ENCODE measurements at regions not wholly inside any gene's neighbourhood (a gene's known extent, or its start where the extent isn't known, plus 50 kb on each side); places are given as distances from the start of the nearest gene placed in this dataset.

DNA sequence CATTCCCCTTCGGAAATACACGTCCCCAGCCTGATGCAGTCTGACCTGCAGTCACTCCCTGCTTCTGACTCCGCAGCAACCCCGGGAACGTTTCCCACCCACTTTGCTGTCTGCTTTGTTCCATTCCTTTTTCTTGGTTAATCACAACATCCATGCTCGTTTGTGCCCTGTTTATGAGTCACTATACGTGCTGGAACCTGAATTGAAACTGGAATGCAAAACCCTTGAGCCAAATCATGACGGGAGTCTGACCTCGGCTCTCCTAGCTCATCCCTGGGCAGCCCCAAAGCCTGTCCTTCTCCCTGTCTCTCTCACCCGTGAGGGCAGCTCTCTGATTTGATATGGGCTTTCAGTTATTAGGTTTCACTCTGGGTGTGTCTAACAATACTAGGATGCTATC lies 57.1 kb upstream of the RNF152 start:
- 38% methylated on average over 10 of the region's 10 CpGs for WGBS
- peak; percentile 85 for DNase-seq
- Histone ChIP-seq H3K36me3 (ENCODE audit: control insufficient read depth in 1 of 2, insufficient read depth in 2 of 2, low read depth in 1 of 2, low read length in 2 of 2) (no peaks in the 10 kb centered on the region), H2BK120ac (ENCODE audit: low read depth, low read length) (no peak overlapping the region), H2BK15ac (ENCODE audit: low read depth, poor library complexity, severe bottlenecking) (no peak overlapping the region), H2BK5ac (ENCODE audit: low read depth, low read length, poor library complexity, severe bottlenecking) (no peak overlapping the region), H3K9ac (ENCODE audit: low read length) (peak overlapping the region; percentile 5), H3K9me3 (ENCODE audit: control insufficient read depth, low read length) (no peaks in the 10 kb centered on the region), H3K4me3 (ENCODE audit: insufficient read depth in 1 of 2, low read depth in 1 of 2, low read length in 2 of 2) (peak overlapping the region in 1 of 2 experiments; percentile 42), H3K18ac (ENCODE audit: low read depth in 1 of 2, low read length in 2 of 2) (peak overlapping the region; percentile 7 to 75), H2AK5ac (ENCODE audit: low read length, severe bottlenecking) (no peak overlapping the region), H4K8ac (ENCODE audit: low read length) (peak overlapping the region; percentile 76), H2AFZ (ENCODE audit: low read depth, low read length) (peak overlapping the region; percentile 32), H3K4me1 (ENCODE audit: control insufficient read depth, insufficient read depth, low read depth, low read length) (peaks cover 14% of the 10 kb centered on the region), H3K27ac (ENCODE audit: low read length, poor library complexity, severe bottlenecking) (no peak overlapping the region), H2BK12ac (ENCODE audit: low read length in 2 of 2) (peak overlapping the region; percentile 23 to 79), H4K91ac (ENCODE audit: low read length) (peak overlapping the region; percentile 70), H3K14ac (ENCODE audit: low read length in 2 of 2) (no peak overlapping the region), H3K27me3 (ENCODE audit: control insufficient read depth in 1 of 2, insufficient read depth in 1 of 2, low read length in 2 of 2) (no peaks in the 10 kb centered on the region), H3K23ac (ENCODE audit: low read length in 2 of 2) (no peak overlapping the region), H3K4me2 (ENCODE audit: low read length, poor library complexity, severe bottlenecking) (no peak overlapping the region), H3K79me1 (replicated peaks; ENCODE audit: low read length, poor library complexity, severe bottlenecking) (no peaks in the 10 kb centered on the region), H3K4ac (ENCODE audit: low read depth in 1 of 2, low read length in 2 of 2) (peak overlapping the region in 1 of 2 experiments; percentile 19)

- peak overlapping the region; percentile 59 for H2BK5ac ChIP-seq (ENCODE audit: low read depth, low read length, poor library complexity, severe bottlenecking)
- no peaks in the 10 kb centered on the region for H3K36me3 ChIP-seq (ENCODE audit: control insufficient read depth in 1 of 2, insufficient read depth in 2 of 2, low read depth in 1 of 2, low read length in 2 of 2)
- no peak overlapping the region for H3K9ac ChIP-seq (ENCODE audit: low read length)
- peak overlapping the region in 1 of 2 experiments; percentile 40 for H3K18ac ChIP-seq (ENCODE audit: low read depth in 1 of 2, low read length in 2 of 2)
- no peaks in the 10 kb centered on the region for H3K27me3 ChIP-seq (ENCODE audit: control insufficient read depth in 1 of 2, insufficient read depth in 1 of 2, low read length in 2 of 2)
- H4K91ac ChIP-seq (ENCODE audit: low read length), result no peak overlapping the region
- H4K8ac ChIP-seq (ENCODE audit: low read length), result no peak overlapping the region
- peaks cover 14% of the 10 kb centered on the region for H3K4me1 ChIP-seq (ENCODE audit: control insufficient read depth, insufficient read depth, low read depth, low read length)
- peak overlapping the region; percentile 15 to 44 for H2BK12ac ChIP-seq (ENCODE audit: low read length in 2 of 2)
- no peak overlapping the region for H2BK120ac ChIP-seq (ENCODE audit: low read depth, low read length)
- no peak overlapping the region for H3K23ac ChIP-seq (ENCODE audit: low read length in 2 of 2)
- peak overlapping the region; percentile 28 for H3K27ac ChIP-seq (ENCODE audit: low read length, poor library complexity, severe bottlenecking)
- no peaks in the 10 kb centered on the region for H3K79me1 ChIP-seq (replicated peaks; ENCODE audit: low read length, poor library complexity, severe bottlenecking)
- peak overlapping the region in 1 of 2 experiments; percentile 3 for H3K4ac ChIP-seq (ENCODE audit: low read depth in 1 of 2, low read length in 2 of 2)
- H2AFZ ChIP-seq (ENCODE audit: low read depth, low read length), result no peak overlapping the region
- peak; percentile 26 for DNase-seq
- H3K14ac ChIP-seq (ENCODE audit: low read length in 2 of 2), result no peak overlapping the region
- WGBS, result 87% methylated on average over 5 of the region's 6 CpGs
- no peak overlapping the region for H3K4me3 ChIP-seq (ENCODE audit: insufficient read depth in 1 of 2, low read depth in 1 of 2, low read length in 2 of 2)
- no peaks in the 10 kb centered on the region for H3K9me3 ChIP-seq (ENCODE audit: control insufficient read depth, low read length)
- H2AK5ac ChIP-seq (ENCODE audit: low read length, severe bottlenecking), result no peak overlapping the region
- H2BK15ac ChIP-seq (ENCODE audit: low read depth, poor library complexity, severe bottlenecking), result no peak overlapping the region
- H3K4me2 ChIP-seq (ENCODE audit: low read length, poor library complexity, severe bottlenecking), result no peak overlapping the region
These were observed 56.1 kb upstream of the RNF152 start for GRCh38 chr18:61948846-61949438.

- peak; percentile 76 for DNase-seq
- no peak overlapping the region for H3K9ac ChIP-seq (ENCODE audit: low read length)
- no peaks in the 10 kb centered on the region for H3K79me1 ChIP-seq (replicated peaks; ENCODE audit: low read length, poor library complexity, severe bottlenecking)
- WGBS, result 34% methylated on average over 4 of the region's 4 CpGs
- no peak overlapping the region for H2AFZ ChIP-seq (ENCODE audit: low read depth, low read length)
- peak overlapping the region; percentile 19 for H2BK15ac ChIP-seq (ENCODE audit: low read depth, poor library complexity, severe bottlenecking)
- no peak overlapping the region for H3K23ac ChIP-seq (ENCODE audit: low read length in 2 of 2)
- H3K4me1 ChIP-seq (ENCODE audit: control insufficient read depth, insufficient read depth, low read depth, low read length), result peaks cover 14% of the 10 kb centered on the region
- H2BK12ac ChIP-seq (ENCODE audit: low read length in 2 of 2), result peak overlapping the region; percentile 29 to 92
- H4K8ac ChIP-seq (ENCODE audit: low read length), result peak overlapping the region; percentile 59
- H2AK5ac ChIP-seq (ENCODE audit: low read length, severe bottlenecking), result no peak overlapping the region
- no peak overlapping the region for H2BK5ac ChIP-seq (ENCODE audit: low read depth, low read length, poor library complexity, severe bottlenecking)
- H3K4me3 ChIP-seq (ENCODE audit: insufficient read depth in 1 of 2, low read depth in 1 of 2, low read length in 2 of 2), result no peak overlapping the region
- peak overlapping the region; percentile 23 for H3K4me2 ChIP-seq (ENCODE audit: low read length, poor library complexity, severe bottlenecking)
- no peaks in the 10 kb centered on the region for H3K9me3 ChIP-seq (ENCODE audit: control insufficient read depth, low read length)
- H3K27me3 ChIP-seq (ENCODE audit: control insufficient read depth in 1 of 2, insufficient read depth in 1 of 2, low read length in 2 of 2), result no peaks in the 10 kb centered on the region
- H2BK120ac ChIP-seq (ENCODE audit: low read depth, low read length), result no peak overlapping the region
- peak overlapping the region; percentile 64 for H4K91ac ChIP-seq (ENCODE audit: low read length)
- H3K27ac ChIP-seq (ENCODE audit: low read length, poor library complexity, severe bottlenecking), result peak overlapping the region; percentile 79
- peak overlapping the region in 1 of 2 experiments; percentile 57 for H3K4ac ChIP-seq (ENCODE audit: low read depth in 1 of 2, low read length in 2 of 2)
- no peaks in the 10 kb centered on the region for H3K36me3 ChIP-seq (ENCODE audit: control insufficient read depth in 1 of 2, insufficient read depth in 2 of 2, low read depth in 1 of 2, low read length in 2 of 2)
- no peak overlapping the region for H3K14ac ChIP-seq (ENCODE audit: low read length in 2 of 2)
- H3K18ac ChIP-seq (ENCODE audit: low read depth in 1 of 2, low read length in 2 of 2), result peak overlapping the region; percentile 23 to 77
These were observed 55.5 kb upstream of the RNF152 start for GRCh38 chr18:61948281-61948741.

DNA sequence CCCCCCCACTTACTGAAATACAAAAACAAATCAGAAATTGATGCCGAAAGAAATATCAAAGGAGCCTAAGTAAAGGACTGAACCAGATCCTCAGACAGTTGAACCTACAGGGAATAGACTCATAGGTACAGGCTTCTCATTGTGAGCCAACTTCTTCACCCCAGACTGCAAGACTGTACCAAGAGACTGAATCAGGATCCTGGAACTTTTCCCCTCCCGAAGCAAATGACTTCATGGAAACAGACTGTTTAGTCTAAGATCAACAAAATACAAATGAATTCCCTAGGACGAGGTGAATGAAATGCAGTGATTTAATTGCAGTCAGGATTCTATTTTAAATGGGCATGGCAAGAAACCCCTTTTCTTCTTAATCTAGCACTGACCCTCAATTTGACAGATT lies 53.6 kb upstream of the RNF152 start:
- Histone ChIP-seq H3K4me1 (ENCODE audit: control insufficient read depth, insufficient read depth, low read depth, low read length) (peaks cover 12% of the 10 kb centered on the region), H3K4ac (ENCODE audit: low read depth in 1 of 2, low read length in 2 of 2) (no peak overlapping the region), H3K23ac (ENCODE audit: low read length in 2 of 2) (no peak overlapping the region), H3K79me1 (replicated peaks; ENCODE audit: low read length, poor library complexity, severe bottlenecking) (no peaks in the 10 kb centered on the region), H2BK15ac (ENCODE audit: low read depth, poor library complexity, severe bottlenecking) (no peak overlapping the region), H2BK5ac (ENCODE audit: low read depth, low read length, poor library complexity, severe bottlenecking) (no peak overlapping the region), H4K8ac (ENCODE audit: low read length) (no peak overlapping the region), H3K9me3 (ENCODE audit: control insufficient read depth, low read length) (no peaks in the 10 kb centered on the region), H2AK5ac (ENCODE audit: low read length, severe bottlenecking) (no peak overlapping the region), H3K4me3 (ENCODE audit: insufficient read depth in 1 of 2, low read depth in 1 of 2, low read length in 2 of 2) (no peak overlapping the region), H3K18ac (ENCODE audit: low read depth in 1 of 2, low read length in 2 of 2) (no peak overlapping the region), H2BK12ac (ENCODE audit: low read length in 2 of 2) (no peak overlapping the region), H4K91ac (ENCODE audit: low read length) (no peak overlapping the region), H3K27me3 (ENCODE audit: control insufficient read depth in 1 of 2, insufficient read depth in 1 of 2, low read length in 2 of 2) (no peaks in the 10 kb centered on the region), H3K36me3 (ENCODE audit: control insufficient read depth in 1 of 2, insufficient read depth in 2 of 2, low read depth in 1 of 2, low read length in 2 of 2) (no peaks in the 10 kb centered on the region), H2BK120ac (ENCODE audit: low read depth, low read length) (no peak overlapping the region), H2AFZ (ENCODE audit: low read depth, low read length) (no peak overlapping the region), H3K4me2 (ENCODE audit: low read length, poor library complexity, severe bottlenecking) (no peak overlapping the region), H3K14ac (ENCODE audit: low read length in 2 of 2) (no peak overlapping the region), H3K9ac (ENCODE audit: low read length) (peak overlapping the region; percentile 16), H3K27ac (ENCODE audit: low read length, poor library complexity, severe bottlenecking) (no peak overlapping the region)
- DNase-seq, result peak; percentile 86
- 73% methylated on average over 2 of the region's 3 CpGs for WGBS
